ENCODE measurements at regions not wholly inside any gene's neighbourhood (a gene's known extent, or its start where the extent isn't known, plus 50 kb on each side); places are given as distances from the start of the nearest gene placed in this dataset.

- TF ChIP-seq REST (IDR thresholded peaks at IDR 0.05; ENCODE audit: insufficient replicate concordance, low read depth): no peak
- TF ChIP-seq GABPA (IDR thresholded peaks at IDR 0.05; ENCODE audit: low read depth): no peak
- no peak for TF ChIP-seq CTCF (IDR thresholded peaks at IDR 0.05; ENCODE audit: insufficient read depth, low read length)
- TF ChIP-seq SPI1 (IDR thresholded peaks at IDR 0.05; ENCODE audit: borderline replicate concordance, low read depth): no peak
- no peak for TF ChIP-seq POLR2AphosphoS5 (IDR thresholded peaks at IDR 0.05; ENCODE audit: low read depth)
- Histone ChIP-seq H3K27me3 (ENCODE audit: insufficient read depth, poor library complexity, severe bottlenecking) (no peaks in the 10 kb centered on the region), H3K27ac (replicated peaks) (no peak overlapping the region), H3K4me3 (replicated peaks; ENCODE audit: insufficient read depth, low read length) (no peak overlapping the region)
- no peak for DNase-seq (ENCODE audit: low read depth in 1 of 2, low spot score in 1 of 2)
Measured at GRCh38 chr18:44589693-44590355, 90.9 kb upstream of the SETBP1 start.

GRCh38 chr18:44590956-44591670, 89.6 kb upstream of the SETBP1 start:
- Histone ChIP-seq H3K27me3 (ENCODE audit: insufficient read depth, poor library complexity, severe bottlenecking) (no peaks in the 10 kb centered on the region), H3K4me3 (replicated peaks; ENCODE audit: insufficient read depth, low read length) (no peak overlapping the region), H3K27ac (replicated peaks) (no peak overlapping the region)
- no peak for DNase-seq (ENCODE audit: low read depth in 1 of 2, low spot score in 1 of 2)
- no peak for TF ChIP-seq CTCF (IDR thresholded peaks at IDR 0.05; ENCODE audit: insufficient read depth, low read length)
- TF ChIP-seq GABPA (IDR thresholded peaks at IDR 0.05; ENCODE audit: low read depth): no peak

- DNase-seq (ENCODE audit: low read depth in 1 of 2, low spot score in 1 of 2): no peak
- H3K27ac ChIP-seq (replicated peaks): no peak overlapping the region
- H3K27me3 ChIP-seq (ENCODE audit: insufficient read depth, poor library complexity, severe bottlenecking): no peaks in the 10 kb centered on the region
- TF ChIP-seq GABPA (IDR thresholded peaks at IDR 0.05; ENCODE audit: low read depth) (no peak), SPI1 (IDR thresholded peaks at IDR 0.05; ENCODE audit: borderline replicate concordance, low read depth) (no peak), CTCF (IDR thresholded peaks at IDR 0.05; ENCODE audit: insufficient read depth, low read length) (no peak), REST (IDR thresholded peaks at IDR 0.05; ENCODE audit: insufficient replicate concordance, low read depth) (no peak), POLR2AphosphoS5 (IDR thresholded peaks at IDR 0.05; ENCODE audit: low read depth) (no peak)
- H3K4me3 ChIP-seq (replicated peaks; ENCODE audit: insufficient read depth, low read length): no peak overlapping the region
Measured at GRCh38 chr18:44592639-44593038, 88.0 kb upstream of the SETBP1 start.

Measured in HL-60 (cell line).